Stomach (tissue), 4 donors: ENCODE measurements at regions not wholly inside any gene's neighbourhood (a gene's known extent, or its start where the extent isn't known, plus 50 kb on each side); places are given as distances from the start of the nearest gene placed in this dataset.

ENCODE experiments used
- POLR2A ChIP-seq, 4 donors: fragments of 450-650 bp; IDR thresholded peaks; one replicate each; pipeline ENCODE4 v1.6.1; 2016; ENCODE audit warnings: antibody characterized with exemption in 4 of 4, control low read depth in 2 of 4, mild to moderate bottlenecking in 1 of 4, moderate library complexity in 1 of 4
- POLR2AphosphoS5 ChIP-seq, 3 donors: sonication (generic); formaldehyde crosslinking; IDR thresholded peaks; one replicate each; pipeline ENCODE4 v1.6.1; 2016; ENCODE audit warnings: antibody characterized with exemption in 3 of 3
- TF ChIP-seq, protein P1 (sequence below), 7 experiments: fragments of 450-650 bp in 4 of 7; fragments of 200-600 bp in 3 of 7; sonication (generic) in 3 of 7; IDR thresholded peaks; one replicate each; pipeline ENCODE4 v1.5.1; 2016 to 2019; ENCODE audit warnings: antibody characterized with exemption in 7 of 7, control low read depth in 2 of 7, mild to moderate bottlenecking in 1 of 7

- no peak for TF ChIP-seq POLR2AphosphoS5 (IDR thresholded peaks at IDR 0.05)
- TF ChIP-seq, protein P1, sequence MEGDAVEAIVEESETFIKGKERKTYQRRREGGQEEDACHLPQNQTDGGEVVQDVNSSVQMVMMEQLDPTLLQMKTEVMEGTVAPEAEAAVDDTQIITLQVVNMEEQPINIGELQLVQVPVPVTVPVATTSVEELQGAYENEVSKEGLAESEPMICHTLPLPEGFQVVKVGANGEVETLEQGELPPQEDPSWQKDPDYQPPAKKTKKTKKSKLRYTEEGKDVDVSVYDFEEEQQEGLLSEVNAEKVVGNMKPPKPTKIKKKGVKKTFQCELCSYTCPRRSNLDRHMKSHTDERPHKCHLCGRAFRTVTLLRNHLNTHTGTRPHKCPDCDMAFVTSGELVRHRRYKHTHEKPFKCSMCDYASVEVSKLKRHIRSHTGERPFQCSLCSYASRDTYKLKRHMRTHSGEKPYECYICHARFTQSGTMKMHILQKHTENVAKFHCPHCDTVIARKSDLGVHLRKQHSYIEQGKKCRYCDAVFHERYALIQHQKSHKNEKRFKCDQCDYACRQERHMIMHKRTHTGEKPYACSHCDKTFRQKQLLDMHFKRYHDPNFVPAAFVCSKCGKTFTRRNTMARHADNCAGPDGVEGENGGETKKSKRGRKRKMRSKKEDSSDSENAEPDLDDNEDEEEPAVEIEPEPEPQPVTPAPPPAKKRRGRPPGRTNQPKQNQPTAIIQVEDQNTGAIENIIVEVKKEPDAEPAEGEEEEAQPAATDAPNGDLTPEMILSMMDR (IDR thresholded peaks at IDR 0.05) = no peak
- no peak for TF ChIP-seq POLR2A (IDR thresholded peaks at IDR 0.05)
Observed at GRCh38 chr1:103447471-103447870, 78.0 kb upstream of the RNPC3 start.
